ENCODE measurements at regions not wholly inside any gene's neighbourhood (a gene's known extent, or its start where the extent isn't known, plus 50 kb on each side); places are given as distances from the start of the nearest gene placed in this dataset.

DNA sequence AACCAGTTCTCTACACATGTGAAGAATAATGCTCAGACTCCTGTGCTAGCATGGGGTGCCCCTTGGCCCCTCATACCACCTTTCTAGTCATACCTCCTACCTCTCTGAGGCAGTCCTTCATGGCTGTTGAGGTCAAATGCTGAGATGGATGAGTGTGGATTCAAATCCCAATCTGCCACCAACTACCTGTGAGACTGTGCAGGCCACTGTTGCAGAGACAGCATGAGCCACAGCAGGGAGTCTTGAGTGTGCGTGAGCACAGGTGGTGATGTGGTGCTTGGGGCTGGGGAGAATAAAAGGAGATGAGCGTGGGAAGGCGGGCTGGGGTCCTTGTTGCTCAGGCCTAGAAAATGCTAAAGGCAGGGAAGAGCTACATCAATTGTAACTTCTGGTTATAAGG lies 218.0 kb upstream of the E2F8 start:
- TF ChIP-seq BHLHE40 (IDR thresholded peaks at IDR 0.05; ENCODE audit: low read depth, low read length) (no peak), POLR2A (IDR thresholded peaks at IDR 0.05; ENCODE audit: low read depth, low read length) (no peak), RAD21 (IDR thresholded peaks at IDR 0.05; ENCODE audit: low read length) (no peak), SMC3 (IDR thresholded peaks at IDR 0.05; ENCODE audit: low read depth, low read length) (no peak), RFX5 (IDR thresholded peaks at IDR 0.05; ENCODE audit: low read depth, low read length) (no peak)
- TF ChIP-seq, protein P1, sequence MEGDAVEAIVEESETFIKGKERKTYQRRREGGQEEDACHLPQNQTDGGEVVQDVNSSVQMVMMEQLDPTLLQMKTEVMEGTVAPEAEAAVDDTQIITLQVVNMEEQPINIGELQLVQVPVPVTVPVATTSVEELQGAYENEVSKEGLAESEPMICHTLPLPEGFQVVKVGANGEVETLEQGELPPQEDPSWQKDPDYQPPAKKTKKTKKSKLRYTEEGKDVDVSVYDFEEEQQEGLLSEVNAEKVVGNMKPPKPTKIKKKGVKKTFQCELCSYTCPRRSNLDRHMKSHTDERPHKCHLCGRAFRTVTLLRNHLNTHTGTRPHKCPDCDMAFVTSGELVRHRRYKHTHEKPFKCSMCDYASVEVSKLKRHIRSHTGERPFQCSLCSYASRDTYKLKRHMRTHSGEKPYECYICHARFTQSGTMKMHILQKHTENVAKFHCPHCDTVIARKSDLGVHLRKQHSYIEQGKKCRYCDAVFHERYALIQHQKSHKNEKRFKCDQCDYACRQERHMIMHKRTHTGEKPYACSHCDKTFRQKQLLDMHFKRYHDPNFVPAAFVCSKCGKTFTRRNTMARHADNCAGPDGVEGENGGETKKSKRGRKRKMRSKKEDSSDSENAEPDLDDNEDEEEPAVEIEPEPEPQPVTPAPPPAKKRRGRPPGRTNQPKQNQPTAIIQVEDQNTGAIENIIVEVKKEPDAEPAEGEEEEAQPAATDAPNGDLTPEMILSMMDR (conservative IDR thresholded peaks at IDR 0.05; ENCODE audit: low read depth, low read length): no peak
- TF ChIP-seq, protein P2, sequence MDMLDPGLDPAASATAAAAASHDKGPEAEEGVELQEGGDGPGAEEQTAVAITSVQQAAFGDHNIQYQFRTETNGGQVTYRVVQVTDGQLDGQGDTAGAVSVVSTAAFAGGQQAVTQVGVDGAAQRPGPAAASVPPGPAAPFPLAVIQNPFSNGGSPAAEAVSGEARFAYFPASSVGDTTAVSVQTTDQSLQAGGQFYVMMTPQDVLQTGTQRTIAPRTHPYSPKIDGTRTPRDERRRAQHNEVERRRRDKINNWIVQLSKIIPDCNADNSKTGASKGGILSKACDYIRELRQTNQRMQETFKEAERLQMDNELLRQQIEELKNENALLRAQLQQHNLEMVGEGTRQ (IDR thresholded peaks at IDR 0.05; ENCODE audit: low read depth, low read length): no peak
